ENCODE measurements at regions not wholly inside any gene's neighbourhood (a gene's known extent, or its start where the extent isn't known, plus 50 kb on each side); places are given as distances from the start of the nearest gene placed in this dataset.

- no peak overlapping the region for H3K27ac ChIP-seq (ENCODE audit: control insufficient read depth, insufficient read depth)
- no peaks in the 10 kb centered on the region; a peak in 1 of 4 replicates for H3K27me3 ChIP-seq (replicated peaks in 1 of 2; ENCODE audit: control insufficient read depth in 2 of 2, insufficient read depth in 2 of 2, low read length in 1 of 2)
- H3K9me3 ChIP-seq (replicated peaks; ENCODE audit: control insufficient read depth, insufficient read depth, low read length) = no peaks in the 10 kb centered on the region; the same call in 2 of the 3 replicates
- H3K4me3 ChIP-seq = no peak overlapping the region
- FAIRE-seq (no peak), ATAC-seq (no peak), DNase-seq (ENCODE audit: low read depth, low spot score) (no peak)
- POLR2A ChIA-PET = no interaction called here
- no TSS peak for BruUV-seq (replicated peaks)
- in situ Hi-C loops (cut with MboI) (no loop called here), intact Hi-C loops (cut with micrococcal nuclease; ENCODE audit: unreplicated experiment) (no loop called here)
- no peak overlapping the region for H3K4me2 ChIP-seq (ENCODE audit: control insufficient read depth, insufficient read depth)
- H3K36me3 ChIP-seq (ENCODE audit: control insufficient read depth in 2 of 2, insufficient read depth in 2 of 2, low read length in 1 of 2) = no peaks in the 10 kb centered on the region
- SMC1A ChIA-PET (ENCODE audit: uncharacterized antibody, unreplicated experiment) = no interaction called here
- RAD21 ChIA-PET (ENCODE audit: unreplicated experiment) = no interaction called here
- no peak overlapping the region for H3K9ac ChIP-seq (ENCODE audit: control insufficient read depth, insufficient read depth, low read length)
- H2AFZ ChIP-seq (ENCODE audit: control insufficient read depth, low read depth, low read length) = no peak overlapping the region
- CTCF ChIA-PET = no interaction called here
- no peaks in the 10 kb centered on the region for H3K79me2 ChIP-seq (ENCODE audit: control insufficient read depth, insufficient read depth, low read length)
- H3K4me1 ChIP-seq (ENCODE audit: control insufficient read depth, insufficient read depth, low read length) = no peaks in the 10 kb centered on the region
- no peaks in the 10 kb centered on the region for H4K20me1 ChIP-seq (ENCODE audit: control insufficient read depth, insufficient read depth)
- 35% methylated on average over 6 of the region's 6 CpGs for WGBS (ENCODE audit: insufficient coverage, insufficient replicate concordance, low lambda C conversion rate, missing lambda C conversion rate)
- TF ChIP-seq ATF7 (IDR thresholded peaks at IDR 0.05; ENCODE audit: low read depth) (no peak), ASH2L (IDR thresholded peaks at IDR 0.05; ENCODE audit: borderline replicate concordance, low read depth) (no peak)
Measured at GRCh38 chr20:57998276-57998675, 230.2 kb downstream of the ANKRD60 start.

GRCh38 chr20:57996936-57997890 lies 231.2 kb downstream of the ANKRD60 start:
- intact Hi-C loops (cut with micrococcal nuclease; ENCODE audit: unreplicated experiment) = no loop called here
- 0% methylated on average over 2 of the region's 2 CpGs for WGBS (ENCODE audit: insufficient coverage, insufficient replicate concordance, low lambda C conversion rate, missing lambda C conversion rate)
- TF ChIP-seq CHD1 (IDR thresholded peaks at IDR 0.05; ENCODE audit: low read depth, low read length) (no peak), JUND (IDR thresholded peaks at IDR 0.05; ENCODE audit: low read depth, low read length) (no peak), ZNF207 (IDR thresholded peaks at IDR 0.05; ENCODE audit: borderline replicate concordance) (no peak), MXI1 (IDR thresholded peaks at IDR 0.05; ENCODE audit: low read depth, low read length) (no peak), NFXL1 (IDR thresholded peaks at IDR 0.05; ENCODE audit: borderline replicate concordance) (no peak), CREB1 (IDR thresholded peaks at IDR 0.05; ENCODE audit: low read depth) (no peak), ETV6 (conservative IDR thresholded peaks at IDR 0.05 in 1 of 2, IDR thresholded peaks at IDR 0.05 in 1 of 2; ENCODE audit: borderline replicate concordance in 1 of 2, low read depth in 1 of 2) (no peak), BMI1 (IDR thresholded peaks at IDR 0.05; ENCODE audit: borderline replicate concordance) (no peak), ZNF622 (IDR thresholded peaks at IDR 0.05) (no peak)
- TF ChIP-seq, protein P1, sequence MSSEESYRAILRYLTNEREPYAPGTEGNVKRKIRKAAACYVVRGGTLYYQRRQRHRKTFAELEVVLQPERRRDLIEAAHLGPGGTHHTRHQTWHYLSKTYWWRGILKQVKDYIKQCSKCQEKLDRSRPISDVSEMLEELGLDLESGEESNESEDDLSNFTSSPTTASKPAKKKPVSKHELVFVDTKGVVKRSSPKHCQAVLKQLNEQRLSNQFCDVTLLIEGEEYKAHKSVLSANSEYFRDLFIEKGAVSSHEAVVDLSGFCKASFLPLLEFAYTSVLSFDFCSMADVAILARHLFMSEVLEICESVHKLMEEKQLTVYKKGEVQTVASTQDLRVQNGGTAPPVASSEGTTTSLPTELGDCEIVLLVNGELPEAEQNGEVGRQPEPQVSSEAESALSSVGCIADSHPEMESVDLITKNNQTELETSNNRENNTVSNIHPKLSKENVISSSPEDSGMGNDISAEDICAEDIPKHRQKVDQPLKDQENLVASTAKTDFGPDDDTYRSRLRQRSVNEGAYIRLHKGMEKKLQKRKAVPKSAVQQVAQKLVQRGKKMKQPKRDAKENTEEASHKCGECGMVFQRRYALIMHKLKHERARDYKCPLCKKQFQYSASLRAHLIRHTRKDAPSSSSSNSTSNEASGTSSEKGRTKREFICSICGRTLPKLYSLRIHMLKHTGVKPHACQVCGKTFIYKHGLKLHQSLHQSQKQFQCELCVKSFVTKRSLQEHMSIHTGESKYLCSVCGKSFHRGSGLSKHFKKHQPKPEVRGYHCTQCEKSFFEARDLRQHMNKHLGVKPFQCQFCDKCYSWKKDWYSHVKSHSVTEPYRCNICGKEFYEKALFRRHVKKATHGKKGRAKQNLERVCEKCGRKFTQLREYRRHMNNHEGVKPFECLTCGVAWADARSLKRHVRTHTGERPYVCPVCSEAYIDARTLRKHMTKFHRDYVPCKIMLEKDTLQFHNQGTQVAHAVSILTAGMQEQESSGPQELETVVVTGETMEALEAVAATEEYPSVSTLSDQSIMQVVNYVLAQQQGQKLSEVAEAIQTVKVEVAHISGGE (CRISPR knock-in tag; IDR thresholded peaks at IDR 0.05) = no peak

More at GRCh38 chr20:57996936-57997890, 231.2 kb downstream of the ANKRD60 start:
- ChIA-PET POLR2A (no interaction called here), RAD21 (ENCODE audit: unreplicated experiment) (no interaction called here), SMC1A (ENCODE audit: uncharacterized antibody, unreplicated experiment) (no interaction called here), CTCF (no interaction called here)
- H3K36me3 ChIP-seq (ENCODE audit: control insufficient read depth in 2 of 2, insufficient read depth in 2 of 2, low read length in 1 of 2) = no peaks in the 10 kb centered on the region
- in situ Hi-C loops (cut with MboI) = no loop called here
- H3K27ac ChIP-seq (ENCODE audit: control insufficient read depth, insufficient read depth) = no peak overlapping the region
- no peak for ATAC-seq
- no peak overlapping the region for H2AFZ ChIP-seq (ENCODE audit: control insufficient read depth, low read depth, low read length)
- no peak for DNase-seq (ENCODE audit: low read depth, low spot score)
- H3K4me3 ChIP-seq = no peak overlapping the region
- H3K4me1 ChIP-seq (ENCODE audit: control insufficient read depth, insufficient read depth, low read length) = no peaks in the 10 kb centered on the region
- BruUV-seq (replicated peaks) = no TSS peak
- no peaks in the 10 kb centered on the region for H4K20me1 ChIP-seq (ENCODE audit: control insufficient read depth, insufficient read depth)
- no peak overlapping the region for H3K9ac ChIP-seq (ENCODE audit: control insufficient read depth, insufficient read depth, low read length)
- no peaks in the 10 kb centered on the region for H3K9me3 ChIP-seq (replicated peaks; ENCODE audit: control insufficient read depth, insufficient read depth, low read length)
- no peak overlapping the region for H3K4me2 ChIP-seq (ENCODE audit: control insufficient read depth, insufficient read depth)
- FAIRE-seq = no peak
- H3K79me2 ChIP-seq (ENCODE audit: control insufficient read depth, insufficient read depth, low read length) = no peaks in the 10 kb centered on the region
- H3K27me3 ChIP-seq (replicated peaks in 1 of 2; ENCODE audit: control insufficient read depth in 2 of 2, insufficient read depth in 2 of 2, low read length in 1 of 2) = no peaks in the 10 kb centered on the region; a peak in 1 of 4 replicates

Measured in GM12878 (cell line).